H9 (cell line): ENCODE measurements at regions not wholly inside any gene's neighbourhood (a gene's known extent, or its start where the extent isn't known, plus 50 kb on each side); places are given as distances from the start of the nearest gene placed in this dataset.
A peak's percentile ranks its signal among the peaks of the same experiment; 100 is the strongest.

Source experiments
- DNase-seq: peaks from one replicate; pipeline ENCODE4 v3.0.0-alpha.2; 2017
- H2AFZ ChIP-seq: one replicate; pipeline ENCODE4 v1.6.1; 2013; ENCODE audit warnings: mild to moderate bottlenecking, low read length, control low read depth, moderate library complexity
- H2AK5ac ChIP-seq: 2 replicates; pipeline ENCODE4 v1.6.1; 2013; ENCODE audit warnings: low read length, control low read depth, mixed read lengths; ENCODE audit not compliant: insufficient read length
- H2BK120ac ChIP-seq: one replicate; pipeline ENCODE4 v1.6.1; 2013; ENCODE audit warnings: low read depth, mild to moderate bottlenecking, low read length, control low read depth, inconsistent platforms; ENCODE audit not compliant: poor library complexity, severe bottlenecking
- H2BK12ac ChIP-seq: 2 replicates; pipeline ENCODE4 v1.6.1; 2013; ENCODE audit warnings: low read length, control low read depth, mixed read lengths, low read depth; ENCODE audit not compliant: insufficient read length
- H2BK15ac ChIP-seq: 2 replicates; pipeline ENCODE4 v1.6.1; 2013; ENCODE audit warnings: low read depth, low read length, control low read depth
- H2BK20ac ChIP-seq: one replicate; pipeline ENCODE4 v1.6.1; 2013; ENCODE audit warnings: low read depth, mild to moderate bottlenecking, low read length, control low read depth, inconsistent platforms; ENCODE audit not compliant: poor library complexity, severe bottlenecking
- H2BK5ac ChIP-seq: 2 replicates; pipeline ENCODE4 v1.6.1; 2013; ENCODE audit warnings: low read length, control low read depth, mixed read lengths; ENCODE audit not compliant: insufficient read length
- H3K14ac ChIP-seq: 2 replicates; pipeline ENCODE4 v1.6.1; 2013; ENCODE audit warnings: low read length, control low read depth; ENCODE audit not compliant: insufficient read depth
- H3K18ac ChIP-seq: 2 replicates; pipeline ENCODE4 v1.6.1; 2013; ENCODE audit warnings: low read depth, mild to moderate bottlenecking, mixed read lengths, low read length, control low read depth; ENCODE audit not compliant: insufficient read length
- H3K23ac ChIP-seq: 2 replicates; pipeline ENCODE4 v1.6.1; 2013; ENCODE audit warnings: low read length, control low read depth, mixed read lengths, low read depth; ENCODE audit not compliant: insufficient read length
- H3K23me2 ChIP-seq: 2 replicates; pipeline ENCODE4 v1.6.1; 2013; ENCODE audit warnings: low read depth, mild to moderate bottlenecking, mixed read lengths, low read length, control low read depth; ENCODE audit not compliant: insufficient read length, poor library complexity, severe bottlenecking
- H3K27ac ChIP-seq: 2 replicates; pipeline ENCODE4 v1.5.1; 2013; ENCODE audit warnings: low read length, control low read depth, mixed read lengths, low read depth; ENCODE audit not compliant: insufficient read length
- H3K27me3 ChIP-seq: 2 replicates; pipeline ENCODE4 v1.6.1; 2013; ENCODE audit warnings: low read length, control low read depth, inconsistent platforms; ENCODE audit not compliant: insufficient read depth
- H3K4ac ChIP-seq: 2 replicates; pipeline ENCODE4 v1.6.1; 2013; ENCODE audit warnings: low read depth, mild to moderate bottlenecking, control low read depth, inconsistent platforms, low read length, moderate library complexity
- H3K4me1 ChIP-seq: 2 replicates; pipeline ENCODE4 v1.6.1; 2013; ENCODE audit warnings: low read length, control low read depth, inconsistent platforms; ENCODE audit not compliant: insufficient read depth
- H3K4me2 ChIP-seq: 2 replicates; pipeline ENCODE4 v1.6.1; 2013; ENCODE audit warnings: low read length, control low read depth, mixed read lengths; ENCODE audit not compliant: insufficient read length, insufficient read depth
- H3K56ac ChIP-seq: 2 replicates; pipeline ENCODE4 v1.6.1; 2013; ENCODE audit warnings: low read depth, mild to moderate bottlenecking, mixed read lengths, low read length, control low read depth; ENCODE audit not compliant: insufficient read length
- H3K79me1 ChIP-seq: 2 replicates; pipeline ENCODE4 v1.6.1; 2013; ENCODE audit warnings: low read depth, mild to moderate bottlenecking, moderate library complexity, low read length, control low read depth, inconsistent platforms; ENCODE audit not compliant: insufficient read depth, poor library complexity, severe bottlenecking
- H3K79me2 ChIP-seq: 2 replicates; pipeline ENCODE4 v1.6.1; 2013; ENCODE audit warnings: low read length, control low read depth, inconsistent platforms; ENCODE audit not compliant: insufficient read depth
- H3K9ac ChIP-seq: 2 replicates; pipeline ENCODE4 v1.6.1; 2013; ENCODE audit warnings: low read length, control low read depth, mixed read lengths; ENCODE audit not compliant: insufficient read length; ENCODE audit errors: extremely low read depth
- H3K9me3 ChIP-seq: one replicate; pipeline ENCODE4 v1.6.1; 2013; ENCODE audit warnings: low read depth, low read length, inconsistent platforms; ENCODE audit not compliant: control insufficient read depth
- H3T11ph ChIP-seq: one replicate; pipeline ENCODE4 v1.6.1; 2013; ENCODE audit warnings: mild to moderate bottlenecking, low read length, control low read depth, inconsistent platforms
- H4K20me1 ChIP-seq: one replicate; pipeline ENCODE4 v1.6.1; 2013; ENCODE audit not compliant: control insufficient read depth, insufficient read length, insufficient read depth
- H4K5ac ChIP-seq: 2 replicates; pipeline ENCODE4 v1.6.1; 2013; ENCODE audit warnings: low read depth, mild to moderate bottlenecking, mixed read lengths, low read length, control low read depth; ENCODE audit not compliant: insufficient read length
- H4K8ac ChIP-seq: replicated peaks from 2 replicates; pipeline ENCODE4 v1.6.1; 2013; ENCODE audit warnings: low read length, control low read depth, mixed read lengths, low read depth; ENCODE audit not compliant: insufficient read length
- H4K91ac ChIP-seq: 2 replicates; pipeline ENCODE4 v1.6.1; 2013; ENCODE audit warnings: low read depth, mild to moderate bottlenecking, moderate library complexity, mixed read lengths, low read length, control low read depth; ENCODE audit not compliant: insufficient read length
- H3K27ac Mint-ChIP-seq, 3 experiments: 2 replicates in 2 of 3; 3 replicates in 1 of 3; pipeline ENCODE4 v1.8.0; 2020 to 2021; ENCODE audit warnings: mixed read lengths in 3 of 3, mild to moderate bottlenecking in 1 of 3, moderate library complexity in 1 of 3
- H3K27me3 Mint-ChIP-seq: 2 replicates; pipeline ENCODE4 v1.8.0; 2021; ENCODE audit warnings: low read depth, mild to moderate bottlenecking, moderate library complexity, mixed read lengths
- H3K36me3 Mint-ChIP-seq, 3 experiments: 2 replicates in 2 of 3; 3 replicates in 1 of 3; pipeline ENCODE4 v1.8.0; 2020 to 2021; ENCODE audit warnings: low read depth in 3 of 3, mixed read lengths in 3 of 3; ENCODE audit not compliant: insufficient read depth in 1 of 3
- H3K4me1 Mint-ChIP-seq, 2 experiments: 2 replicates each; pipeline ENCODE4 v1.8.0; 2020; ENCODE audit warnings: mixed read lengths in 2 of 2
- H3K4me3 Mint-ChIP-seq, 2 experiments: 2 replicates in 1 of 2; 3 replicates in 1 of 2; pipeline ENCODE4 v1.8.0; 2020 to 2021; ENCODE audit warnings: mild to moderate bottlenecking in 2 of 2, mixed read lengths in 2 of 2, moderate library complexity in 1 of 2
- H3K9me3 Mint-ChIP-seq, 2 experiments: 2 replicates in 1 of 2; 3 replicates in 1 of 2; pipeline ENCODE4 v1.8.0; 2020; ENCODE audit warnings: mild to moderate bottlenecking in 2 of 2, mixed read lengths in 2 of 2, moderate library complexity in 1 of 2
- WGBS: extraction: QIAGEN DNeasy Blood & Tissue Kit; methylation state at CpG from one replicate; pipeline ENCODE4 v1.1.7; 2013; ENCODE audit warnings: missing lambda C conversion rate, low lambda C conversion rate, mixed read lengths; ENCODE audit not compliant: insufficient read length; ENCODE audit errors: extremely low coverage; 5-methylcytosine and 5-hydroxymethylcytosine counted together
- TF ChIP-seq, protein P1 (sequence below): fragments of 200-600 bp; sonication (generic); conservative IDR thresholded peaks from 3 replicates; pipeline ENCODE4 v1.8.0; 2021; ENCODE audit warnings: antibody characterized with exemption, mild to moderate bottlenecking

DNA sequence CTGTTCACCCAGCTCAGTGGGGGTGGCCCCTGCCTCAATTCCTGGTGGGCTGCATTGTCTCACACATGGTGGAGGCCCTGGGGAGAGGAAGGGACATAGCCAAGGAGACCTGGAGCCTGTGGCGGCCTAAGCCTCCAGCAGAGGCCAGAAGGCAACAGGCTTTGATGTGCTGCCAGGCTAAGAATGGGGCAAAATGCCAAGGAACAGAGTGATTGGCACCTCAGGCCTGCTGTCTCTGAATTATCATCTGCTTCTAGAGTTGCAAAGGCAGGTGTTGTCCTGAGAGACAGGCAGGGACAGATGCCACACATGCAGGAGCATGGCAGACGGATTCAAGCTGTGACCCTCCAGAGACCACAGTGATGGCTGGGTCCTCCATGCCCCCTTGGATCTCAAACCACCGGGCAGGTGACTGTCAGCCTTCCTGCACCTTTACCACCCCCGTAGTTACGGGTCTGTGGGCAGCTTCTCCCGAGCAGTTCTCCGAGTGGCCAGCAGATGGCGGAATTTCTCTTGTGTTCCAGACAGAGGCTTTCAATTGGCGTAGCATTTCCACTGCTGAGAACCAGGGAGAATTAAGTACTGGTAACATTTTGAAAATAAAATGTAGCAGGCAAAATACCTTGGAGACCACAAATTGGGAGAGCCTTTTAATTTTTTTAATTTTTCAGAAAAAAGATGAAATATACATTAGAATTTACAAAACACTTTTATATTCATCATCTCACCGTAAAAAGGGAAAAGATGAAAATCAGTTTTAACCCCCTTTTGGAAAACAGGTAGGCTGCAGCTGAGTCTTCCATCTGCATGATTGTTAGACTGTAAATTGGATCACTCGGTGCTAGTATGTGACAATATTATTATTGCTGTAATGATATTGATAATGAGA is 525.5 kb upstream of the CFAP20DC start:
- no peak overlapping the region for H3K4me2 ChIP-seq
- no peaks in the 10 kb centered on the region for H3K79me1 ChIP-seq
- Mint-ChIP-seq H3K4me1 (no peaks in the 10 kb centered on the region), H3K4me3 (no peak overlapping the region), H3K9me3 (no peaks in the 10 kb centered on the region; a peak in 1 of 5 replicates), H3K27me3 (no peaks in the 10 kb centered on the region), H3K36me3 (no peaks in the 10 kb centered on the region), H3K27ac (no peak overlapping the region)
- H3K9ac ChIP-seq, result no peak overlapping the region
- no peaks in the 10 kb centered on the region for H3K23me2 ChIP-seq
- H4K91ac ChIP-seq, result no peak overlapping the region
- H2AK5ac ChIP-seq, result no peak overlapping the region
- H2BK120ac ChIP-seq, result no peak overlapping the region
- H3K79me2 ChIP-seq, result no peaks in the 10 kb centered on the region
- no peak overlapping the region for H3K4ac ChIP-seq
- H2BK5ac ChIP-seq, result no peak overlapping the region
- H3T11ph ChIP-seq, result no peak overlapping the region
- no peak overlapping the region for H3K27ac ChIP-seq
- peak; percentile 83 for DNase-seq
- H3K4me1 ChIP-seq, result no peaks in the 10 kb centered on the region
- no peak overlapping the region for H3K23ac ChIP-seq
- TF ChIP-seq, protein P1, sequence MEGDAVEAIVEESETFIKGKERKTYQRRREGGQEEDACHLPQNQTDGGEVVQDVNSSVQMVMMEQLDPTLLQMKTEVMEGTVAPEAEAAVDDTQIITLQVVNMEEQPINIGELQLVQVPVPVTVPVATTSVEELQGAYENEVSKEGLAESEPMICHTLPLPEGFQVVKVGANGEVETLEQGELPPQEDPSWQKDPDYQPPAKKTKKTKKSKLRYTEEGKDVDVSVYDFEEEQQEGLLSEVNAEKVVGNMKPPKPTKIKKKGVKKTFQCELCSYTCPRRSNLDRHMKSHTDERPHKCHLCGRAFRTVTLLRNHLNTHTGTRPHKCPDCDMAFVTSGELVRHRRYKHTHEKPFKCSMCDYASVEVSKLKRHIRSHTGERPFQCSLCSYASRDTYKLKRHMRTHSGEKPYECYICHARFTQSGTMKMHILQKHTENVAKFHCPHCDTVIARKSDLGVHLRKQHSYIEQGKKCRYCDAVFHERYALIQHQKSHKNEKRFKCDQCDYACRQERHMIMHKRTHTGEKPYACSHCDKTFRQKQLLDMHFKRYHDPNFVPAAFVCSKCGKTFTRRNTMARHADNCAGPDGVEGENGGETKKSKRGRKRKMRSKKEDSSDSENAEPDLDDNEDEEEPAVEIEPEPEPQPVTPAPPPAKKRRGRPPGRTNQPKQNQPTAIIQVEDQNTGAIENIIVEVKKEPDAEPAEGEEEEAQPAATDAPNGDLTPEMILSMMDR, result peak; percentile 96
- no peak overlapping the region for H2AFZ ChIP-seq
- H4K5ac ChIP-seq, result no peak overlapping the region
- H3K56ac ChIP-seq, result no peak overlapping the region
- no peak overlapping the region for H2BK15ac ChIP-seq
- H4K8ac ChIP-seq, result no peak overlapping the region
- no peaks in the 10 kb centered on the region for H4K20me1 ChIP-seq
- no peak overlapping the region for H2BK20ac ChIP-seq
- no peak overlapping the region for H3K18ac ChIP-seq
- no peak overlapping the region for H3K14ac ChIP-seq
- no peaks in the 10 kb centered on the region for H3K9me3 ChIP-seq
- no peaks in the 10 kb centered on the region for H3K27me3 ChIP-seq
- H2BK12ac ChIP-seq, result no peak overlapping the region
- WGBS, result no CpG with 5 or more reads among the region's 11 CpGs
